Stomach (tissue), 8 donors: ENCODE measurements at regions not wholly inside any gene's neighbourhood (a gene's known extent, or its start where the extent isn't known, plus 50 kb on each side); places are given as distances from the start of the nearest gene placed in this dataset.

Source experiments
- DNase-seq, 2 donors: peaks; one replicate each; pipeline versions ENCODE4 v3.0.0 to v3.0.0-alpha.2; 2013 to 2019
- H3K27ac ChIP-seq, 5 donors: fragments of 200-600 bp in 4 of 5; sonication (generic) in 4 of 5; one replicate each; pipeline ENCODE4 v1.5.1; 2013 to 2019; ENCODE audit warnings: mild to moderate bottlenecking in 1 of 5, moderate library complexity in 1 of 5
- H3K27me3 ChIP-seq, 3 donors: fragments of 200-600 bp; sonication (generic); one replicate each; pipeline ENCODE4 v1.5.1; 2017 to 2019; ENCODE audit warnings: mixed run types in 1 of 3
- H3K36me3 ChIP-seq, 4 donors: fragments of 200-600 bp; sonication (generic); 1 replicate in 3 of 4; 2 replicates in 1 of 4; pipeline ENCODE4 v1.5.1; 2016 to 2019
- H3K4me1 ChIP-seq, 4 donors: fragments of 200-600 bp; sonication (generic); one replicate each; pipeline ENCODE4 v1.5.1; 2016 to 2019
- H3K4me3 ChIP-seq, 4 donors: fragments of 200-600 bp; sonication (generic) in 3 of 4; one replicate each; pipeline ENCODE4 v1.5.1; 2016 to 2019; ENCODE audit warnings: mild to moderate bottlenecking in 1 of 4
- H3K9me3 ChIP-seq, 4 donors: fragments of 200-600 bp; sonication (generic); one replicate each; pipeline ENCODE4 v1.5.1; 2016 to 2019
- CTCF ChIP-seq, 7 experiments: fragments of 450-650 bp in 4 of 7; fragments of 200-600 bp in 3 of 7; sonication (generic) in 3 of 7; IDR thresholded peaks; one replicate each; pipeline ENCODE4 v1.5.1; 2016 to 2019; ENCODE audit warnings: antibody characterized with exemption in 7 of 7, control low read depth in 2 of 7, mild to moderate bottlenecking in 1 of 7
- EP300 ChIP-seq: sonication (generic); formaldehyde crosslinking; IDR thresholded peaks from one replicate; pipeline ENCODE4 v1.6.1; 2017; ENCODE audit warnings: antibody characterized with exemption
- POLR2A ChIP-seq, 4 donors: fragments of 450-650 bp; IDR thresholded peaks; one replicate each; pipeline ENCODE4 v1.6.1; 2016; ENCODE audit warnings: antibody characterized with exemption in 4 of 4, control low read depth in 2 of 4, mild to moderate bottlenecking in 1 of 4, moderate library complexity in 1 of 4
- POLR2AphosphoS5 ChIP-seq, 3 donors: sonication (generic); formaldehyde crosslinking; IDR thresholded peaks; one replicate each; pipeline ENCODE4 v1.6.1; 2016; ENCODE audit warnings: antibody characterized with exemption in 3 of 3
- WGBS, 5 donors: extraction: QIAGEN DNeasy Blood & Tissue Kit in 3 of 5; methylation state at CpG; one replicate each; pipeline versions ENCODE4 v1.1.5 to v1.1.7; 2013 to 2018; 5-methylcytosine and 5-hydroxymethylcytosine counted together
- intact Hi-C: fragments of 100-400 bp; cut with DNase I; formaldehyde crosslinking; loops from one replicate; pipeline ENCODE4 v1.15.1; 2023; ENCODE audit warnings: low total_unique reads
- donor health status: healthy with polysubstance abuse.
- donor health status: Bipolar disorder and iron deficiency.
- donor health status: healthy.

- intact Hi-C loops = no loop called here
- 67 to 80% (median 69%) methylated on average over 5 of the region's 5 CpGs for WGBS, 5 donors
- H3K36me3 ChIP-seq = no peaks in the 10 kb centered on the region
- H3K4me1 ChIP-seq = no peaks in the 10 kb centered on the region
- H3K9me3 ChIP-seq = no peaks in the 10 kb centered on the region
- no peak overlapping the region for H3K27ac ChIP-seq
- TF ChIP-seq POLR2A (IDR thresholded peaks at IDR 0.05) = no peak
- no peak for TF ChIP-seq EP300
- no peak for TF ChIP-seq POLR2AphosphoS5 (IDR thresholded peaks at IDR 0.05)
- no peak for TF ChIP-seq CTCF (IDR thresholded peaks at IDR 0.05)
- H3K27me3 ChIP-seq = no peaks in the 10 kb centered on the region
- no peak overlapping the region for H3K4me3 ChIP-seq
- DNase-seq = peak in 1 of 2 donors; percentile 12
Measured at GRCh38 chr1:194043984-194044755, 857.8 kb upstream of the B3GALT2 start.

DNA sequence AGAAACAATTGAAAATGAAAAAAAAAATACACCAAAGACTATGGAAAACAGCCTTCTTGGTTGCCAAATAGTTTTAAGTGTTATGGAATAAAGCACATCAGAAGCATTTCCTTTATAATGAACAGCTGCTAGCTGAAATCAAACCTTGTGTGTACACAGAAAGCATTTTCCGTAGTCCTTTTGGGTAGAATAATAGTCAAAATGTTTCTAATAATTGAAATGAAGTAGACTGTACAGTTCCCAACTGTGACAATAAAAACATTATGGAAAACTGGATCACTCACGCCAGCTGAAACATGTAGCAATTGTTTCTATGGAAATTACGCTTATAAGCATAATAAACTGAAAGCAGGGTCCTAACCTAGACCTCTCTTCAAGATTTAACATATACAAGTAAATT is 856.3 kb upstream of the B3GALT2 start:
- intact Hi-C loops = no loop called here

GRCh38 chr1:194040496-194040895 is 854.1 kb upstream of the B3GALT2 start:
- Histone ChIP-seq H3K4me1 (no peaks in the 10 kb centered on the region), H3K9me3 (no peaks in the 10 kb centered on the region), H3K4me3 (no peak overlapping the region), H3K27ac (no peak overlapping the region), H3K36me3 (no peaks in the 10 kb centered on the region), H3K27me3 (no peaks in the 10 kb centered on the region)
- 53 to 84% (median 77%) methylated on average over 1 of the region's 1 CpG for WGBS, 5 donors
- intact Hi-C loops = no loop called here
- no peak for TF ChIP-seq CTCF (IDR thresholded peaks at IDR 0.05)
- no peak for DNase-seq

More for the DNA sequence above, 856.3 kb upstream of the B3GALT2 start:
- Histone ChIP-seq H3K27ac (no peak overlapping the region), H3K4me3 (no peak overlapping the region), H3K4me1 (no peaks in the 10 kb centered on the region), H3K9me3 (no peaks in the 10 kb centered on the region), H3K36me3 (no peaks in the 10 kb centered on the region), H3K27me3 (no peaks in the 10 kb centered on the region)
- 82 to 96% (median 87%) methylated on average over 3 of the region's 3 CpGs for WGBS, 5 donors
- peak in 1 of 2 donors; percentile 22 for DNase-seq
- TF ChIP-seq CTCF (IDR thresholded peaks at IDR 0.05) (no peak), POLR2AphosphoS5 (IDR thresholded peaks at IDR 0.05) (no peak), EP300 (no peak), POLR2A (IDR thresholded peaks at IDR 0.05) (no peak)

DNA sequence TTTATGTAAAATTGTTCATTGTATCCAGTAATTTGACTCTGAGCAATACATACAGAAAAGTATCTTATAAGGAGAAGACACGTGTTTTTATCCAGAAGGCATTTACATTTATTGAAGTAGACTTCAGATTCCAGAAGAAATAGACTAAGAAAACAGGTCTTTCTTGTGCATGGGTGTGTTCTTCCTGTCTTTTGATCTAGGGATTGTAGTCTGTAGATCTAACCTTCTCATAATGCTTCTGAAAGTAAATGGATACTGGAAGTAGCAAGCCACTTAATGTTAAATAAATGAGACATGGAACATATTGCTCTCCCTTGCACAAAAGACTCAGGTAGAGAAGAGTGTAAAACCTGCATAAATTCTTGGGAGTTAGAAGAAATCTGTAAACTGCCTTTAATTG is 853.2 kb upstream of the B3GALT2 start:
- DNase-seq = no peak
- no peak overlapping the region for H3K4me3 ChIP-seq
- no peaks in the 10 kb centered on the region for H3K36me3 ChIP-seq
- no peaks in the 10 kb centered on the region for H3K27me3 ChIP-seq
- no peaks in the 10 kb centered on the region for H3K4me1 ChIP-seq
- TF ChIP-seq POLR2A (IDR thresholded peaks at IDR 0.05) (no peak), EP300 (no peak), POLR2AphosphoS5 (IDR thresholded peaks at IDR 0.05) (no peak), CTCF (IDR thresholded peaks at IDR 0.05) (no peak)
- 48 to 70% (median 56%) methylated on average over 1 of the region's 1 CpG for WGBS, 5 donors
- no peak overlapping the region for H3K27ac ChIP-seq
- H3K9me3 ChIP-seq = no peaks in the 10 kb centered on the region
- intact Hi-C loops = no loop called here
